RWPE2 (cell line): ENCODE measurements at regions not wholly inside any gene's neighbourhood (a gene's known extent, or its start where the extent isn't known, plus 50 kb on each side); places are given as distances from the start of the nearest gene placed in this dataset.

Experiments
- ATAC-seq: fragments of 200-7000 bp; cut with Tn5 transposase; 3 replicates; pipeline ENCODE4 v1.9.1; 2021; ENCODE audit warnings: low read depth
- DNase-seq: peaks from one replicate; pipeline ENCODE4 v3.0.0-alpha.2; 2020; ENCODE audit warnings: low spot score
- H3K27ac ChIP-seq: fragments of 450-650 bp; 2 replicates; pipeline ENCODE4 v1.5.1; 2017; ENCODE audit warnings: mild to moderate bottlenecking; ENCODE audit not compliant: poor library complexity, severe bottlenecking
- H3K27me3 ChIP-seq: fragments of 250-450 bp; sonication (Bioruptor Pico); 2 replicates; pipeline ENCODE4 v1.5.1; 2021; ENCODE audit warnings: mild to moderate bottlenecking, moderate library complexity; ENCODE audit not compliant: insufficient read depth, poor library complexity, severe bottlenecking
- H3K36me3 ChIP-seq: fragments of 250-450 bp; sonication (Bioruptor Pico); 2 replicates; pipeline ENCODE4 v1.5.1; 2020; ENCODE audit warnings: low read depth, mild to moderate bottlenecking, moderate library complexity
- H3K4me1 ChIP-seq: fragments of 250-450 bp; sonication (Bioruptor Pico); 2 replicates; pipeline ENCODE4 v1.5.1; 2021; ENCODE audit warnings: mild to moderate bottlenecking, moderate library complexity; ENCODE audit not compliant: insufficient read depth, poor library complexity, severe bottlenecking
- H3K4me3 ChIP-seq: fragments of 250-450 bp; sonication (Bioruptor Pico); 2 replicates; pipeline ENCODE4 v1.5.1; 2021; ENCODE audit warnings: mild to moderate bottlenecking, moderate library complexity; ENCODE audit not compliant: severe bottlenecking
- H3K9me3 ChIP-seq: fragments of 250-450 bp; sonication (Bioruptor Pico); 2 replicates; pipeline ENCODE4 v1.5.1; 2021; ENCODE audit warnings: mild to moderate bottlenecking, moderate library complexity; ENCODE audit not compliant: severe bottlenecking
- TF ChIP-seq, protein P1 (sequence below): fragments of 450-650 bp; IDR thresholded peaks from one replicate; pipeline ENCODE4 v1.5.1; 2017; ENCODE audit warnings: mild to moderate bottlenecking, moderate library complexity; ENCODE audit not compliant: poor library complexity, severe bottlenecking

DNA sequence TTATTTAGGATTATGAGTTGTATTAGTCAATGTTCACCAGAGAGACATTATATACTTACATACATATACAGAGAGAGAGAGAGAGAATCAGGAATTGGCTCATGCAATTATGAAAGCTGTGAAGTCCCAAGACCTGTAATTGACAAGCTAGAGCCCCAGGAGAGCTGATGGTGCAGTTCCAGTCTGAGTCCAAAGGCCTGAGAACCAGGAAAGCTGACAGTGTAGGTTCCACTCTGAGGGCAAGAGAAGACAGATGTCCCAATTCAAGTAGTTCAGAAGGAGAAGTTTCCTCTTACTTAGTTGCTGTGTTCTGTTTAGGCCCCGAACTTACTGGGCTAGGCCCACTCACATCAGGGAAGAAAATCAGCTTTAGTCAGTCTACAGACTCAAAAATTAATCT lies 76.4 kb upstream of the FICD start:
- Histone ChIP-seq H3K27me3 (no peaks in the 10 kb centered on the region), H3K27ac (no peak overlapping the region), H3K36me3 (no peaks in the 10 kb centered on the region), H3K9me3 (no peaks in the 10 kb centered on the region), H3K4me1 (peaks cover 3% of the 10 kb centered on the region), H3K4me3 (no peak overlapping the region)
- no peak for DNase-seq
- TF ChIP-seq, protein P1, sequence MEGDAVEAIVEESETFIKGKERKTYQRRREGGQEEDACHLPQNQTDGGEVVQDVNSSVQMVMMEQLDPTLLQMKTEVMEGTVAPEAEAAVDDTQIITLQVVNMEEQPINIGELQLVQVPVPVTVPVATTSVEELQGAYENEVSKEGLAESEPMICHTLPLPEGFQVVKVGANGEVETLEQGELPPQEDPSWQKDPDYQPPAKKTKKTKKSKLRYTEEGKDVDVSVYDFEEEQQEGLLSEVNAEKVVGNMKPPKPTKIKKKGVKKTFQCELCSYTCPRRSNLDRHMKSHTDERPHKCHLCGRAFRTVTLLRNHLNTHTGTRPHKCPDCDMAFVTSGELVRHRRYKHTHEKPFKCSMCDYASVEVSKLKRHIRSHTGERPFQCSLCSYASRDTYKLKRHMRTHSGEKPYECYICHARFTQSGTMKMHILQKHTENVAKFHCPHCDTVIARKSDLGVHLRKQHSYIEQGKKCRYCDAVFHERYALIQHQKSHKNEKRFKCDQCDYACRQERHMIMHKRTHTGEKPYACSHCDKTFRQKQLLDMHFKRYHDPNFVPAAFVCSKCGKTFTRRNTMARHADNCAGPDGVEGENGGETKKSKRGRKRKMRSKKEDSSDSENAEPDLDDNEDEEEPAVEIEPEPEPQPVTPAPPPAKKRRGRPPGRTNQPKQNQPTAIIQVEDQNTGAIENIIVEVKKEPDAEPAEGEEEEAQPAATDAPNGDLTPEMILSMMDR: no peak
- no peak for ATAC-seq

DNA sequence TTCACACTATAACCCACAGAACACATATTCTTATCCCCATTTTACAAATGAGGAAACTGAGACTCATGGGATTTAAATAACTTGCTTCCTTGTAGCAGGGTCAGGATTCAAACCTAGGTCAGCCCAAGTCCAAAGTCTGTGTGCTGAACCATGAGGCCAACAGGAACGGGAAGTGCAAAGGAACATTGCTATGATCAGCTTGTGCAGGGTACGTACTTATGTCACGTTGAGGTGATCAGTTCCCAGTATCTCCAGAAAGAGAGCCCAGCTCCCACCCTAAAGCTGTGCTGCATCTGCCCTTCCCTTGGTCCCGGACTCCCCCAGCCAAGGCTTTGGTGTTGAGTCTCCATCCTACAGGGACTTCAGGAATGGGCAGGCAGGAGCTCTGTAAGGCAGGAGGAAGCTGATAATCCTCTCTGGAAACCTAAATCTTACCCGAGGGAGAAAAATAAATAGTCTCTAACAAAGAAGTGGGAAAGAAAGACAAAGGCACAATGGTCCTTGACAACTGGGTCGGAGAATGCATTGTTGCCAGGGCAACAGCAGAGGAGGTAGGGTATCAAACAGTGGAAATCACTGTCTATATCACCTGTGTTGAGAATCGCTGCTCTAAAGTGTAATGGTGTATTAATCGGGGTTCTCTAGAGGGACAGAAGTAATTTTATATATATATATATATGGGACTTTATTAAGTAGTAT lies 82.5 kb upstream of the FICD start:
- Histone ChIP-seq H3K4me1 (no peaks in the 10 kb centered on the region), H3K36me3 (no peaks in the 10 kb centered on the region), H3K27me3 (no peaks in the 10 kb centered on the region), H3K4me3 (no peak overlapping the region), H3K9me3 (no peaks in the 10 kb centered on the region), H3K27ac (no peak overlapping the region)
- no peak for ATAC-seq
- TF ChIP-seq, protein P1: no peak
- DNase-seq: no peak

DNA sequence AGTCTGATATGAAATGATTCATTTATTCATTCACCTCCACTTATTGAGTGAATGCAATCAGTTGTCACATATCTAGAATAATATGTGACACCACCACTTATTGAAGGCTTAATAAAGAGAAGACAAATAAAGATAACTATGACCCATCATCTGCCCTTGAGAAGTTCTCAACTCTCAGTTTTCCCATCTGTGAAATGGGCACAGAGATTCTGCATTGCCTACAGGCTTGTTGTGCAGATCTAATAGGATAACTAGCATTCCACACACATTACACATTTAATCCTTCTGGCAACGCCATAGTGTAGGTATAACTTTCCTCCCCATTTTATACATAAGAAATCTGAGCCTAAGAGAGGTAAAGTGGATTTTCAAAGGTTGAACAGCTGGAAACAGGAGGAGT lies 84.2 kb upstream of the FICD start:
- H3K36me3 ChIP-seq: no peaks in the 10 kb centered on the region
- no peaks in the 10 kb centered on the region for H3K27me3 ChIP-seq
- ATAC-seq (no peak), DNase-seq (no peak)
- H3K27ac ChIP-seq: no peak overlapping the region
- no peak overlapping the region for H3K4me3 ChIP-seq
- no peaks in the 10 kb centered on the region for H3K4me1 ChIP-seq
- TF ChIP-seq, protein P1: no peak
- H3K9me3 ChIP-seq: no peaks in the 10 kb centered on the region

DNA sequence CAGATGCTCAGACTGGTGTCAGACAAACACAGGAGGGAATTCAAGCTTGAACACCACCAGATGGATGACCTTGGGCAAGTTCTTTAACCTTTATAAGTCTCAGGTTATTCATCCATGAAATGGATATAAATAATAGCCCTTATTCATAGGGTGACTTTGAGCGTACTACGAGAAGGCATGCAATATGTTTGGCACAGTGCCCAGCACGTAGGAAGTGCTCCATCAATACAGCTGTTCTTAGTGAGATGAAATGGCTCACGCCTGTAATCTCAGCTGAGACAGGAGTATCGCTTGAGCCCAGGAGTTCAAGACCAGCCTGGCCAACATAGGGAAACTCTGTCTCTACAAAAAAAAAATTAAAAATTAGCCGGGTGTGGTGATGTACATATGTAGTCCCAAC lies 84.8 kb upstream of the FICD start:
- Histone ChIP-seq H3K27me3 (no peaks in the 10 kb centered on the region), H3K4me1 (no peaks in the 10 kb centered on the region), H3K4me3 (no peak overlapping the region), H3K9me3 (no peaks in the 10 kb centered on the region), H3K27ac (no peak overlapping the region), H3K36me3 (no peaks in the 10 kb centered on the region)
- ATAC-seq (no peak), DNase-seq (no peak)
- TF ChIP-seq, protein P1: no peak

DNA sequence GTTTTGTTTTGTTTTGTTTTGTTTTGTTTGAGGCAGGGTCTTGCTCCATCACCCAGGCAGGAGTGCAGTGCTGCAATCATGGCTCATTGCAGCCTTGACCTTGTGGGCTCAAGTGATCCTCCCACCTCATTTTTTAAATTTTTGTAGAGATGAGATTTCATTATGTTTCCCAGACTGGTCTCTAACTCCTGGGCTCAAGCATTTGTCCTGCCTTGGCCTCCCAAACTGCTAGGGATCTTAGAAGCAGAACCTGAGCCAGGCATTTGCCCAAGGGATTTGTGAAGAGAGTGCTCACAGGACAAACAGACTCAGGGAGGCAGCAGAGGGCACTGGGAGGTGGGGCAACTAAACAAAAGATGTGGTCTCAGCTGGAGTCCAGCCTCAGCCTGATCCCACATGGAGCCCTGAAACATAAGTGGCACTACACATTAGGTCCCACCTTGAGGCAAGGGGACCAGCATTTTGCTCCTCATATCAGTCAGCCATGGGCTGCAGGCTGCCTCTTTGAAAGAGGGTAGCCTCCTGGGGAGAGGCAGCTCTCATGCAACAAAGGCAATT lies 86.2 kb upstream of the CMKLR1 start:
- TF ChIP-seq, protein P1: no peak
- DNase-seq: no peak
- H3K4me1 ChIP-seq: no peaks in the 10 kb centered on the region
- no peak for ATAC-seq
- H3K27ac ChIP-seq: no peak overlapping the region
- H3K36me3 ChIP-seq: no peaks in the 10 kb centered on the region
- H3K9me3 ChIP-seq: no peaks in the 10 kb centered on the region
- H3K4me3 ChIP-seq: no peak overlapping the region
- H3K27me3 ChIP-seq: no peaks in the 10 kb centered on the region
